ENCODE measurements at regions not wholly inside any gene's neighbourhood (a gene's known extent, or its start where the extent isn't known, plus 50 kb on each side); places are given as distances from the start of the nearest gene placed in this dataset.
"Not testable (repeated sequence)": the region's sequence is repeated elsewhere in the genome, so short reads cannot be mapped to it uniquely, and the experiment has no call there.

GRCh38 chr17:30600060-30600829 is 123.0 kb downstream of the GOSR1 start:
- Histone ChIP-seq H3K27ac (peak overlapping the region; percentile 92 to 96), H3K36me3 (no peaks in the 10 kb centered on the region), H3K27me3 (no peaks in the 10 kb centered on the region), H3K9me3 (no peaks in the 10 kb centered on the region), H3K4me1 (ENCODE audit: insufficient read depth) (no peaks in the 10 kb centered on the region), H3K4me3 (peak overlapping the region; percentile 52)
- TF ChIP-seq CTCF (IDR thresholded peaks at IDR 0.05) (peak in 2 of 3 donors; percentile 15 to 38), POLR2A (IDR thresholded peaks at IDR 0.05) (peak; percentile 52), EP300 (IDR thresholded peaks at IDR 0.05) (no peak)
- 0 to 1% (median 1%) methylated on average over 30 to 78 of the region's 78 CpGs for WGBS, 3 donors
- intact Hi-C loops (cut with DNase I): no loop called here
- DNase-seq: peak; percentile 67 to 80 (median 70)

GRCh38 chr17:30599428-30600059 is 122.3 kb downstream of the GOSR1 start:
- intact Hi-C loops (cut with DNase I): no loop called here
- 46 to 53% (median 46%) methylated on average over 13 of the region's 13 CpGs for WGBS, 3 donors
- DNase-seq: no peak
- Histone ChIP-seq H3K4me3 (peak overlapping the region; percentile 52), H3K27me3 (no peaks in the 10 kb centered on the region), H3K36me3 (no peaks in the 10 kb centered on the region), H3K9me3 (no peaks in the 10 kb centered on the region), H3K4me1 (ENCODE audit: insufficient read depth) (no peaks in the 10 kb centered on the region), H3K27ac (peak overlapping the region in 1 of 2 donors; percentile 96)
- no peak for TF ChIP-seq POLR2A (IDR thresholded peaks at IDR 0.05)
- TF ChIP-seq EP300 (IDR thresholded peaks at IDR 0.05): no peak
- TF ChIP-seq CTCF (IDR thresholded peaks at IDR 0.05): no peak

DNA sequence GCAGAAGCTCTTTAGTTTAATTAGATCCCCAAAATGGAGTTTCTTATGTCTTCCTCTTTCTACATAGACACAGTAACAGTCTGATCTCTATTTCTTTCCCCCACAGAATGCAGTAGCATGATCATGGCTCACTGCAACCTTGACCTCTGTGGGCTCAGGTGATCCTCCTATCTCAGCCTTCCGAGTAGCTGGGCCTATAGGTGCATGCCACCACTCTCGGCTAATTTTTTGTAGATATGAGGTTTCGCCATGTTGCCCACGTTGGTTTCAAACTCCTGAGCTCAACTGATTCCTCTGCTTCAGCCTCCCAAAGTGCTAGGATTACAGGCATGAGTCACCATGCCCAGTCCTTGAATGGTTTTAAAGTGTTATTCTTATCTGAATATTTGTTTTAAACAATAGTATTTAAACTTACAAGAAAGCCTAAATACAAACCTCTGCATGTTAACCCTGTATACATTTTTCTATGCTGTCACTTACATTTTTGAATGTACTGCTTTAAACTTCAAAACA is 120.6 kb downstream of the GOSR1 start:
- intact Hi-C loops (cut with DNase I): no loop called here
- Histone ChIP-seq H3K4me1 (ENCODE audit: insufficient read depth) (no peaks in the 10 kb centered on the region), H3K27ac (no peak overlapping the region), H3K4me3 (no peak overlapping the region), H3K9me3 (no peaks in the 10 kb centered on the region), H3K36me3 (no peaks in the 10 kb centered on the region), H3K27me3 (no peaks in the 10 kb centered on the region)
- WGBS, 3 donors: 51 to 73% (median 61%) methylated on average over 4 of the region's 4 CpGs
- no peak for DNase-seq
- no peak for TF ChIP-seq EP300 (IDR thresholded peaks at IDR 0.05)

GRCh38 chr17:30596948-30597775 is 120.0 kb downstream of the GOSR1 start:
- H3K27ac ChIP-seq; H3K27me3 ChIP-seq; H3K4me3 ChIP-seq; DNase-seq; H3K36me3 ChIP-seq; H3K4me1 ChIP-seq (ENCODE audit: insufficient read depth); intact Hi-C loops (cut with DNase I); H3K9me3 ChIP-seq: not testable (repeated sequence)
- WGBS, 3 donors: 95 to 97% (median 97%) methylated on average over 6 to 7 of the region's 8 CpGs

DNA sequence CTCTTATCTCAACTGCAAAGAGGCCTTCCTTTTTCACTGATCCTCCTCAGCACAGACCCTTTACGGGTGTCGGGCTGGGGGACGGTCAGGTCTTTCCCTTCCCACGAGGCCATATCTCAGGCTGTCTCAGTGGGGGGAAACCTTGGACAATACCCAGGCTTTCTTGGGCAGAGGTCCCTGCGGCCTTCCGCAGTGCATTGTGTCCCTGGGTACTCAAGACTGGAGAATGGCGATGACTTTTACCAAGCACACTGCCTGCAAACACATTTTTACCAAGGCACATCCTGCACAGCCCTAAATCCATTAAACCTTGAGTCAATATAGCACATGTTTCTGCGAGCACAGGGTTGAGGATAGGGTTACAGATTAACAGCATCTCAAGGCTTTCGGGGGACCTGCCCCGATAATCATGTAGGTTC is 117.8 kb downstream of the GOSR1 start:
- H3K9me3 ChIP-seq; H3K27ac ChIP-seq; H3K4me1 ChIP-seq (ENCODE audit: insufficient read depth); H3K36me3 ChIP-seq; DNase-seq; intact Hi-C loops (cut with DNase I); H3K27me3 ChIP-seq; H3K4me3 ChIP-seq: not testable (repeated sequence)
- 73 to 74% (median 74%) methylated on average over 10 of the region's 10 CpGs for WGBS, 3 donors

Measured in ovary (tissue), 7 donors.